Fibroblast of lung (primary cell): ENCODE measurements at regions not wholly inside any gene's neighbourhood (a gene's known extent, or its start where the extent isn't known, plus 50 kb on each side); places are given as distances from the start of the nearest gene placed in this dataset.

Experiments used
- EZH2 ChIP-seq: IDR thresholded peaks from 2 replicates; pipeline ENCODE4 v1.5.1; 2012; ENCODE audit warnings: low read length, control low read depth, mild to moderate bottlenecking; ENCODE audit errors: missing control alignments
- TF ChIP-seq, protein P1 (sequence below), 2 donors: IDR thresholded peaks in 1 of 2; conservative IDR thresholded peaks in 1 of 2; 1 replicate in 1 of 2; 2 replicates in 1 of 2; pipeline ENCODE4 v1.5.1; 2011 to 2012; ENCODE audit warnings: low read length in 2 of 2, control low read depth in 1 of 2, inconsistent platforms in 1 of 2, low read depth in 1 of 2, mild to moderate bottlenecking in 1 of 2

DNA sequence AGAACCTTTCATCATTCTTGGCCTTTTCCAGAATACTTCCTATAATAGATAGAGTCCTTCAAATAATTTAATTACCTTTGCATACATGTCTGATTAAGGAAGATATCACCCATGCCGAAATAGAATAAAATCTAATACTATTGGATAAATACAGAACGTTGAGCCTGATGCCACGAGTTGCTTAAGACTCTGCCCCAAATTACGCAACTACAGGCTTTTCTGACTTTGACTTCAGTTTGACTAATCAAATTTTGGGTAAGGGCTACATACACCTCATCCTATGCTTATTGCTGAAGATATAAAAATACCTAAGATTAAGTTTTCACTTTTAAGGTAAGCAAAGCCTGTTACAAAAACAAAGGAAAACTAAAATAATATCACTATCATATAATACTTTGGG is 1065.1 kb upstream of the NRXN1 start:
- TF ChIP-seq, protein P1, sequence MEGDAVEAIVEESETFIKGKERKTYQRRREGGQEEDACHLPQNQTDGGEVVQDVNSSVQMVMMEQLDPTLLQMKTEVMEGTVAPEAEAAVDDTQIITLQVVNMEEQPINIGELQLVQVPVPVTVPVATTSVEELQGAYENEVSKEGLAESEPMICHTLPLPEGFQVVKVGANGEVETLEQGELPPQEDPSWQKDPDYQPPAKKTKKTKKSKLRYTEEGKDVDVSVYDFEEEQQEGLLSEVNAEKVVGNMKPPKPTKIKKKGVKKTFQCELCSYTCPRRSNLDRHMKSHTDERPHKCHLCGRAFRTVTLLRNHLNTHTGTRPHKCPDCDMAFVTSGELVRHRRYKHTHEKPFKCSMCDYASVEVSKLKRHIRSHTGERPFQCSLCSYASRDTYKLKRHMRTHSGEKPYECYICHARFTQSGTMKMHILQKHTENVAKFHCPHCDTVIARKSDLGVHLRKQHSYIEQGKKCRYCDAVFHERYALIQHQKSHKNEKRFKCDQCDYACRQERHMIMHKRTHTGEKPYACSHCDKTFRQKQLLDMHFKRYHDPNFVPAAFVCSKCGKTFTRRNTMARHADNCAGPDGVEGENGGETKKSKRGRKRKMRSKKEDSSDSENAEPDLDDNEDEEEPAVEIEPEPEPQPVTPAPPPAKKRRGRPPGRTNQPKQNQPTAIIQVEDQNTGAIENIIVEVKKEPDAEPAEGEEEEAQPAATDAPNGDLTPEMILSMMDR (conservative IDR thresholded peaks at IDR 0.05 in 1 of 2, IDR thresholded peaks at IDR 0.05 in 1 of 2; ENCODE audit: low read depth in 1 of 2, low read length in 2 of 2), result no peak
- no peak for TF ChIP-seq EZH2
